ENCODE measurements at regions not wholly inside any gene's neighbourhood (a gene's known extent, or its start where the extent isn't known, plus 50 kb on each side); places are given as distances from the start of the nearest gene placed in this dataset.

GRCh38 chrX:97995834-97996233, 1112.1 kb downstream of the RPA4 start:
- DNase-seq (ENCODE audit: low spot score): no peak
- no peak overlapping the region for H3K27ac ChIP-seq (ENCODE audit: low read depth, low read length, poor library complexity, severe bottlenecking)
- no peaks in the 10 kb centered on the region for H3K36me3 ChIP-seq (ENCODE audit: insufficient read depth, low read length, poor library complexity, severe bottlenecking)
- no peaks in the 10 kb centered on the region for H3K9me3 ChIP-seq (ENCODE audit: low read depth, low read length, poor library complexity, severe bottlenecking)
- BruUV-seq (replicated peaks): no TSS peak
- ChIA-PET POLR2A (ENCODE audit: low non-redundant PET) (no interaction called here), CTCF (no interaction called here)
- no peaks in the 10 kb centered on the region for H3K4me1 ChIP-seq (ENCODE audit: insufficient read depth, low read length, poor library complexity, severe bottlenecking)
- H3K4me3 ChIP-seq (ENCODE audit: low read depth, low read length, poor library complexity, severe bottlenecking): no peak overlapping the region
- intact Hi-C loops (cut with micrococcal nuclease; ENCODE audit: unreplicated experiment): no loop called here
- TF ChIP-seq CTCF (conservative IDR thresholded peaks at IDR 0.05; ENCODE audit: low read depth, low read length) (no peak), EZH2 (IDR thresholded peaks at IDR 0.05; ENCODE audit: borderline replicate concordance, low read depth, low read length, poor library complexity, severe bottlenecking) (no peak)
- no peaks in the 10 kb centered on the region for H3K27me3 ChIP-seq (replicated peaks; ENCODE audit: insufficient read depth, low read depth, low read length, poor library complexity)

GRCh38 chrX:98028691-98029090, 1145.0 kb downstream of the RPA4 start:
- ChIA-PET POLR2A (ENCODE audit: low non-redundant PET) (no interaction called here), CTCF (no interaction called here)
- Histone ChIP-seq H3K4me1 (ENCODE audit: insufficient read depth, low read length, poor library complexity, severe bottlenecking) (no peaks in the 10 kb centered on the region), H3K27me3 (replicated peaks; ENCODE audit: insufficient read depth, low read depth, low read length, poor library complexity) (no peaks in the 10 kb centered on the region), H3K4me3 (ENCODE audit: low read depth, low read length, poor library complexity, severe bottlenecking) (no peak overlapping the region), H3K36me3 (ENCODE audit: insufficient read depth, low read length, poor library complexity, severe bottlenecking) (no peaks in the 10 kb centered on the region), H3K9me3 (ENCODE audit: low read depth, low read length, poor library complexity, severe bottlenecking) (no peaks in the 10 kb centered on the region), H3K27ac (ENCODE audit: low read depth, low read length, poor library complexity, severe bottlenecking) (no peak overlapping the region)
- intact Hi-C loops (cut with micrococcal nuclease; ENCODE audit: unreplicated experiment): no loop called here
- TF ChIP-seq CTCF (conservative IDR thresholded peaks at IDR 0.05; ENCODE audit: low read depth, low read length) (no peak), EZH2 (IDR thresholded peaks at IDR 0.05; ENCODE audit: borderline replicate concordance, low read depth, low read length, poor library complexity, severe bottlenecking) (no peak)
- BruUV-seq (replicated peaks): no TSS peak
- DNase-seq (ENCODE audit: low spot score): no peak

- POLR2A ChIA-PET (ENCODE audit: low non-redundant PET): no interaction called here
- Histone ChIP-seq H3K27ac (ENCODE audit: low read depth, low read length, poor library complexity, severe bottlenecking) (no peak overlapping the region), H3K4me1 (ENCODE audit: insufficient read depth, low read length, poor library complexity, severe bottlenecking) (no peaks in the 10 kb centered on the region), H3K36me3 (ENCODE audit: insufficient read depth, low read length, poor library complexity, severe bottlenecking) (no peaks in the 10 kb centered on the region), H3K4me3 (ENCODE audit: low read depth, low read length, poor library complexity, severe bottlenecking) (no peak overlapping the region), H3K9me3 (ENCODE audit: low read depth, low read length, poor library complexity, severe bottlenecking) (no peaks in the 10 kb centered on the region), H3K27me3 (replicated peaks; ENCODE audit: insufficient read depth, low read depth, low read length, poor library complexity) (no peaks in the 10 kb centered on the region)
- no TSS peak for BruUV-seq (replicated peaks)
- intact Hi-C loops (cut with micrococcal nuclease; ENCODE audit: unreplicated experiment): no loop called here
- TF ChIP-seq CTCF (conservative IDR thresholded peaks at IDR 0.05; ENCODE audit: low read depth, low read length): no peak
- no peak for TF ChIP-seq EZH2 (IDR thresholded peaks at IDR 0.05; ENCODE audit: borderline replicate concordance, low read depth, low read length, poor library complexity, severe bottlenecking)
- CTCF ChIA-PET: no interaction called here
- no peak for DNase-seq (ENCODE audit: low spot score)
Observed at GRCh38 chrX:98029861-98030260, 1146.2 kb downstream of the RPA4 start.
